Tibial nerve (tissue), 4 donors: ENCODE measurements at regions not wholly inside any gene's neighbourhood (a gene's known extent, or its start where the extent isn't known, plus 50 kb on each side); places are given as distances from the start of the nearest gene placed in this dataset.

ENCODE experiments used
- EP300 ChIP-seq, 2 donors: sonication (generic); formaldehyde crosslinking; IDR thresholded peaks; one replicate each; pipeline ENCODE4 v1.6.1; 2017; ENCODE audit warnings: antibody characterized with exemption in 2 of 2, mild to moderate bottlenecking in 1 of 2
- POLR2A ChIP-seq, 2 donors: fragments of 450-650 bp; IDR thresholded peaks; one replicate each; pipeline ENCODE4 v1.6.1; 2017; ENCODE audit warnings: antibody characterized with exemption in 2 of 2, mild to moderate bottlenecking in 2 of 2, moderate library complexity in 2 of 2
- TF ChIP-seq, protein P1 (sequence below), 5 experiments: fragments of 200-600 bp in 3 of 5; fragments of 450-650 bp in 2 of 5; sonication (generic) in 3 of 5; IDR thresholded peaks; one replicate each; pipeline ENCODE4 v1.5.1; 2016 to 2019; ENCODE audit warnings: antibody characterized with exemption in 5 of 5, mild to moderate bottlenecking in 3 of 5, moderate library complexity in 2 of 5

DNA sequence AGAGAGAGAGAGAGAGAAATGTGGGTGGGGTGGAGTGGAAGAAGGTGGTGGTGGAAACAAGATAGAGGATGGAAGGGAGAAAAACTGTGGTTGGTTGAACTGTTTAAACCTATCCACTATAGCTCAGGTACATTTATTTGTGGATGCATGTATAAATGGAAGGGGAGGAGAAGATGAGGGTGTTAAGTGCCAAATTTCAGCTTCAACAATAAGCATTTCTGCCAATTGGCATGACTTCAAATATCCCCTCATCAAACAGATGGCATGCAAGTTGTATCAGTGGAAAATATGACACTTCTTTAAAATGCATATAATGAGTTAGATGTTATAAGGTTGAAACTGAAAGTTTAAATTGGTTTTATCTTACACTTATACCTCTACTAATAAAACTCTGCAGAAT, 216.1 kb downstream of the LMBRD1 start:
- TF ChIP-seq, protein P1, sequence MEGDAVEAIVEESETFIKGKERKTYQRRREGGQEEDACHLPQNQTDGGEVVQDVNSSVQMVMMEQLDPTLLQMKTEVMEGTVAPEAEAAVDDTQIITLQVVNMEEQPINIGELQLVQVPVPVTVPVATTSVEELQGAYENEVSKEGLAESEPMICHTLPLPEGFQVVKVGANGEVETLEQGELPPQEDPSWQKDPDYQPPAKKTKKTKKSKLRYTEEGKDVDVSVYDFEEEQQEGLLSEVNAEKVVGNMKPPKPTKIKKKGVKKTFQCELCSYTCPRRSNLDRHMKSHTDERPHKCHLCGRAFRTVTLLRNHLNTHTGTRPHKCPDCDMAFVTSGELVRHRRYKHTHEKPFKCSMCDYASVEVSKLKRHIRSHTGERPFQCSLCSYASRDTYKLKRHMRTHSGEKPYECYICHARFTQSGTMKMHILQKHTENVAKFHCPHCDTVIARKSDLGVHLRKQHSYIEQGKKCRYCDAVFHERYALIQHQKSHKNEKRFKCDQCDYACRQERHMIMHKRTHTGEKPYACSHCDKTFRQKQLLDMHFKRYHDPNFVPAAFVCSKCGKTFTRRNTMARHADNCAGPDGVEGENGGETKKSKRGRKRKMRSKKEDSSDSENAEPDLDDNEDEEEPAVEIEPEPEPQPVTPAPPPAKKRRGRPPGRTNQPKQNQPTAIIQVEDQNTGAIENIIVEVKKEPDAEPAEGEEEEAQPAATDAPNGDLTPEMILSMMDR (IDR thresholded peaks at IDR 0.05), result no peak
- TF ChIP-seq POLR2A (IDR thresholded peaks at IDR 0.05), result no peak
- no peak for TF ChIP-seq EP300 (IDR thresholded peaks at IDR 0.05)
